ENCODE measurements at regions not wholly inside any gene's neighbourhood (a gene's known extent, or its start where the extent isn't known, plus 50 kb on each side); places are given as distances from the start of the nearest gene placed in this dataset.

DNA sequence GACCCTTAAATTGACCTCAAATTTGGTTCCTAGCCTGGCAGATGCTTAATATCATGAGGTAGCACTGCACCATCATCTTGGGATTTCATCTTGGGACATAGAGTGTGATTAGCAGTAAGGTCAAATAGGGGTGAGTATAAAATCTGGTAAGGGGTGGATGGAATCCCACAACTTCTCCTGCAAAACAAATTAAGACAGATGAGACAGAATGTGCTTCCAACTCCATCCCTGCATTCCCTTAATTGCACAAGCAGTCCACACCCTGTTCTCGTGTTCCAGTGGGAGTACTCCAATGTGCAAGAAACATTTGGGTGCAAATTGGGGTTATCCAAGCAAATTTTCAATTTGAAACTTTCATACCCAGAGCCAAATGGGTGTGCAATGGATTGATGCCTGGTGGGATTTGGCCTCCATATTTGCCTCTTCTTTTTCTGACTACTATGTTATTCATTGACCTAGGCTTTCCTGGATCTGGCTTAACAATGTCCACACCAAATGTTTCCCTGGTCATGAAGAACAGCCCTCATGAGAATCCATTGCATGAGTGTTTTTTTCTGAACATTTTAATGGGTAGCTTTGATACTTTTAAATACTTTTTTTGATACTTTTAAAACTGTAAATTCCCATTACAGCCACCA lies 785.0 kb upstream of the TSPY4 start:
- H3K27ac ChIP-seq = no peak overlapping the region
- intact Hi-C loops (cut with DNase I; ENCODE audit: low total_unique reads) = no loop called here
- no peaks in the 10 kb centered on the region for H3K4me1 ChIP-seq
- no peaks in the 10 kb centered on the region for H3K9me3 ChIP-seq
- TF ChIP-seq CTCF (IDR thresholded peaks at IDR 0.05) = no peak
- no peaks in the 10 kb centered on the region for H3K27me3 ChIP-seq
- peak; percentile 58 to 59 for DNase-seq
- no peak overlapping the region for H3K4me3 ChIP-seq
- no peaks in the 10 kb centered on the region for H3K36me3 ChIP-seq

- Histone ChIP-seq H3K27me3 (no peaks in the 10 kb centered on the region), H3K4me3 (no peak overlapping the region), H3K9me3 (no peaks in the 10 kb centered on the region), H3K27ac (no peak overlapping the region), H3K4me1 (no peaks in the 10 kb centered on the region), H3K36me3 (no peaks in the 10 kb centered on the region)
- intact Hi-C loops (cut with DNase I; ENCODE audit: low total_unique reads) = no loop called here
- TF ChIP-seq CTCF (IDR thresholded peaks at IDR 0.05) = no peak
- DNase-seq = no peak
Measured at GRCh38 chrY:8553614-8554013, 783.6 kb upstream of the TSPY4 start.

- intact Hi-C loops (cut with DNase I; ENCODE audit: low total_unique reads) = no loop called here
- no peak overlapping the region for H3K27ac ChIP-seq
- H3K4me1 ChIP-seq = no peaks in the 10 kb centered on the region
- no peak overlapping the region for H3K4me3 ChIP-seq
- no peaks in the 10 kb centered on the region for H3K9me3 ChIP-seq
- no peaks in the 10 kb centered on the region for H3K36me3 ChIP-seq
- no peak for DNase-seq
- H3K27me3 ChIP-seq = no peaks in the 10 kb centered on the region
- no peak for TF ChIP-seq CTCF (IDR thresholded peaks at IDR 0.05)
Measured at GRCh38 chrY:8561385-8561784, 775.9 kb upstream of the TSPY4 start.

DNA sequence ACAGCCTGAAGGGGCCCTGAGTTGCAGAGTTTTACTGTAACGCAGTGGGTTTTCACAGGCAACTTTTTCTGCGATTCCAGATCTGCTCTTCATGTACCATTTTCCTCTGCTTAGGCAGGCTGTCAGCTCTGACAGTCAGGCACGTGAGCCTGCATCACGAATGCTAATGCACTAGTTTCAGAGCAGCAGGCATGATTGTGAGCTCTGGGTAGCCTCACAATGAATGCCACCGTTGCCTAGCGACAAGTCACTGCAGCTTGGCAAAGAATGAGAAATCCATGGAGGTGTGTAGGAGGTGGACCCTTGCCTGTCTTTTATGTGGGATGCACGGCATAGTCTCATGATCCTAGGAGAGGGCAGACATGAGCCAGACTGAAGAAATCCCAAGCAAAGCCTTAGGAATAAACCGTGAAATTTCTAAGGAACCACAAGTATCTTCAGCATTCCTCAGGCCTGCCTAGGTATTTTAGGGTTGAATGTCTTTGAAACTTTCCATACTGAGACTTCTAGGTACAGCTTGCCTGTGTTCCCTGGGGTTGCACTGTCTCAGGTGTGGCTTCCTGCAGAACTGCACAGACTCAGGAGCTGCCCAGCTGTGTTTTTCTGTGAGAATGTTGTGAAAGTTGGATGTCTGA lies 774.7 kb upstream of the TSPY4 start:
- H3K4me3 ChIP-seq = no peak overlapping the region
- no peaks in the 10 kb centered on the region for H3K36me3 ChIP-seq
- H3K4me1 ChIP-seq = no peaks in the 10 kb centered on the region
- H3K9me3 ChIP-seq = no peaks in the 10 kb centered on the region
- DNase-seq = no peak
- no peaks in the 10 kb centered on the region for H3K27me3 ChIP-seq
- no peak for TF ChIP-seq CTCF (IDR thresholded peaks at IDR 0.05)
- no peak overlapping the region for H3K27ac ChIP-seq
- intact Hi-C loops (cut with DNase I; ENCODE audit: low total_unique reads) = no loop called here

GRCh38 chrY:8564421-8564820 lies 772.8 kb upstream of the TSPY4 start:
- no peak for TF ChIP-seq CTCF (IDR thresholded peaks at IDR 0.05)
- no peak overlapping the region for H3K4me3 ChIP-seq
- H3K9me3 ChIP-seq = no peaks in the 10 kb centered on the region
- H3K4me1 ChIP-seq = no peaks in the 10 kb centered on the region
- no peak for DNase-seq
- H3K27me3 ChIP-seq = no peaks in the 10 kb centered on the region
- intact Hi-C loops (cut with DNase I; ENCODE audit: low total_unique reads) = no loop called here
- H3K27ac ChIP-seq = no peak overlapping the region
- no peaks in the 10 kb centered on the region for H3K36me3 ChIP-seq
